ENCODE measurements at regions not wholly inside any gene's neighbourhood (a gene's known extent, or its start where the extent isn't known, plus 50 kb on each side); places are given as distances from the start of the nearest gene placed in this dataset.

GRCh38 chr16:5709889-5710288 lies 612.3 kb upstream of the EEF2KMT start:
- no peaks in the 10 kb centered on the region for H3K36me3 Mint-ChIP-seq (ENCODE audit: low read depth)
- no peaks in the 10 kb centered on the region for H3K79me2 ChIP-seq (replicated peaks; ENCODE audit: insufficient read depth)
- no peaks in the 10 kb centered on the region for H3K36me3 ChIP-seq (ENCODE audit: insufficient read depth)
- H3F3A ChIP-seq (replicated peaks; ENCODE audit: low read depth): no peaks in the 10 kb centered on the region
- no peak overlapping the region for H3K4me3 Mint-ChIP-seq
- H3K4me1 Mint-ChIP-seq: no peaks in the 10 kb centered on the region
- TF ChIP-seq CREB1 (CRISPR knock-in tag; IDR thresholded peaks at IDR 0.05; ENCODE audit: low read depth) (no peak), REST (IDR thresholded peaks at IDR 0.05; ENCODE audit: unreplicated experiment) (peak; percentile 73), ZNF331 (CRISPR knock-in tag; IDR thresholded peaks at IDR 0.05; ENCODE audit: low read depth) (no peak), JUNB (IDR thresholded peaks at IDR 0.05; ENCODE audit: unreplicated experiment) (no peak), EZH2phosphoT487 (IDR thresholded peaks at IDR 0.05; ENCODE audit: unreplicated experiment) (no peak)
- no peaks in the 10 kb centered on the region for H4K20me1 ChIP-seq (replicated peaks; ENCODE audit: insufficient read depth)
- no peaks in the 10 kb centered on the region for H3K27me3 ChIP-seq (ENCODE audit: insufficient read depth)
- no peak overlapping the region for H2AFZ ChIP-seq
- H3K27ac ChIP-seq (ENCODE audit: low read depth): no peak overlapping the region
- H3K27me3 Mint-ChIP-seq (ENCODE audit: insufficient read depth, low read depth, poor library complexity): peaks cover 3% of the 10 kb centered on the region
- ATAC-seq: peak; percentile 43; the same call in 1 of the 3 replicates
- no peaks in the 10 kb centered on the region for H3K4me1 ChIP-seq (ENCODE audit: insufficient read depth)
- H3K27ac Mint-ChIP-seq: no peak overlapping the region
- H3K4me2 ChIP-seq: no peak overlapping the region
- no peaks in the 10 kb centered on the region for H3K9me3 Mint-ChIP-seq
- no peak overlapping the region for H3K4me3 ChIP-seq
- no peaks in the 10 kb centered on the region for H3K9me2 ChIP-seq (ENCODE audit: insufficient read depth)
- DNase-seq (ENCODE audit: low spot score): peak; percentile 54

DNA sequence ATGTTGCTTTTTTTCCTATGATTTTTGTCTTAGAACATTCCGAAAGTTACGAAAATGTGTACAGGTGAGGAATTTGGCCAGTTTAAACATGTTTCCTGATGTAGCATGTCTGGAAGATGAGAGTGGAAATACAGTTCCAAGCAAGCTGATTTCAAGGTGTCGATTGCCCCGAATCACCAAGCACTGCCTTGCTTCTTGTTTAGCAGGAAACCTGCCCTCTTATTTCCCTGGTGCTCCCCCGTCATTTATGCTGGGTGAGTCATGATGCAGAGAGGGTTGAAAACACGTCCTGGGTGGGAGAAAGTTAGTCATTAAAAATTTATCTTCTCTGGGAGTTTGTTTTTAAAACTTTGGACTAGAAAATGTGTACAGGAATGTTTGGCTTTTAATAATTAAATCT lies 608.6 kb upstream of the EEF2KMT start:
- H3K27ac Mint-ChIP-seq: no peak overlapping the region
- no peak overlapping the region for H3K4me3 Mint-ChIP-seq
- H3K36me3 ChIP-seq (ENCODE audit: insufficient read depth): no peaks in the 10 kb centered on the region
- H3K9me3 Mint-ChIP-seq: peaks cover 14% of the 10 kb centered on the region
- peaks cover 7% of the 10 kb centered on the region for H3K36me3 Mint-ChIP-seq (ENCODE audit: low read depth)
- H3K27ac ChIP-seq (ENCODE audit: low read depth): no peak overlapping the region
- DNase-seq (ENCODE audit: low spot score) (no peak), ATAC-seq (no peak)
- TF ChIP-seq CTCF (conservative IDR thresholded peaks at IDR 0.05; ENCODE audit: low read depth in 2 of 2): no peak
- TF ChIP-seq REST (IDR thresholded peaks at IDR 0.05; ENCODE audit: unreplicated experiment): no peak
- no peak for TF ChIP-seq ZNF331 (CRISPR knock-in tag; IDR thresholded peaks at IDR 0.05; ENCODE audit: low read depth)
- TF ChIP-seq POLR2AphosphoS5 (IDR thresholded peaks at IDR 0.05; ENCODE audit: low read depth): no peak
- no peak for TF ChIP-seq CREB1 (CRISPR knock-in tag; IDR thresholded peaks at IDR 0.05; ENCODE audit: low read depth)
- no peak for TF ChIP-seq STAT1 (IDR thresholded peaks at IDR 0.05; ENCODE audit: unreplicated experiment)
- no peak for TF ChIP-seq NANOG (IDR thresholded peaks at IDR 0.05; ENCODE audit: borderline replicate concordance)
- TF ChIP-seq ETS1 (IDR thresholded peaks at IDR 0.05): no peak
- no peak for TF ChIP-seq ZNF114 (CRISPR knock-in tag; IDR thresholded peaks at IDR 0.05)
- no peak for TF ChIP-seq EZH2phosphoT487 (IDR thresholded peaks at IDR 0.05; ENCODE audit: unreplicated experiment)
- no peak overlapping the region for H3K4me3 ChIP-seq
- no peaks in the 10 kb centered on the region for H3F3A ChIP-seq (replicated peaks; ENCODE audit: low read depth)
- H3K27me3 Mint-ChIP-seq (ENCODE audit: insufficient read depth, low read depth, poor library complexity): peaks cover 2% of the 10 kb centered on the region
- no peaks in the 10 kb centered on the region for H3K27me3 ChIP-seq (ENCODE audit: insufficient read depth)
- H2AFZ ChIP-seq: no peak overlapping the region
- no peaks in the 10 kb centered on the region for H3K79me2 ChIP-seq (replicated peaks; ENCODE audit: insufficient read depth)
- no peaks in the 10 kb centered on the region for H3K4me1 Mint-ChIP-seq
- no peaks in the 10 kb centered on the region for H3K9me2 ChIP-seq (ENCODE audit: insufficient read depth)
- no peaks in the 10 kb centered on the region for H3K4me1 ChIP-seq (ENCODE audit: insufficient read depth)
- H3K4me2 ChIP-seq: no peak overlapping the region
- no peaks in the 10 kb centered on the region for H4K20me1 ChIP-seq (replicated peaks; ENCODE audit: insufficient read depth)
